Peyer's patch (tissue), 4 donors: ENCODE measurements at regions not wholly inside any gene's neighbourhood (a gene's known extent, or its start where the extent isn't known, plus 50 kb on each side); places are given as distances from the start of the nearest gene placed in this dataset.

ENCODE experiments used
- DNase-seq, 3 donors: peaks; one replicate each; pipeline ENCODE4 v3.0.0-alpha.2; 2017 to 2019
- H3K27ac ChIP-seq, 4 donors: fragments of 200-600 bp; sonication (generic); one replicate each; pipeline ENCODE4 v1.5.1; 2016 to 2019
- H3K27me3 ChIP-seq, 2 donors: fragments of 200-600 bp; sonication (generic); one replicate each; pipeline ENCODE4 v1.5.1; 2019
- H3K36me3 ChIP-seq, 3 donors: fragments of 200-600 bp; sonication (generic); one replicate each; pipeline ENCODE4 v1.5.1; 2016 to 2019
- H3K4me1 ChIP-seq, 4 donors: fragments of 200-600 bp; sonication (generic); one replicate each; pipeline ENCODE4 v1.5.1; 2016 to 2019
- H3K4me3 ChIP-seq, 4 donors: fragments of 200-600 bp; sonication (generic); 1 replicate in 3 of 4; 2 replicates in 1 of 4; pipeline ENCODE4 v1.5.1; 2016 to 2019; ENCODE audit warnings: mild to moderate bottlenecking in 1 of 4
- H3K9me3 ChIP-seq, 4 donors: fragments of 200-600 bp; sonication (generic); one replicate each; pipeline ENCODE4 v1.5.1; 2016 to 2019; ENCODE audit warnings: mild to moderate bottlenecking in 1 of 4
- POLR2A ChIP-seq, 2 donors: fragments of 450-650 bp; IDR thresholded peaks; one replicate each; pipeline ENCODE4 v1.5.1; 2017; ENCODE audit warnings: antibody characterized with exemption in 2 of 2, mild to moderate bottlenecking in 2 of 2, moderate library complexity in 2 of 2
- TF ChIP-seq, protein P1 (sequence below), 6 experiments: fragments of 450-650 bp in 4 of 6; fragments of 200-600 bp in 2 of 6; sonication (generic) in 1 of 6; IDR thresholded peaks; one replicate each; pipeline ENCODE4 v1.5.1; 2017 to 2019; ENCODE audit warnings: antibody characterized with exemption in 6 of 6, mild to moderate bottlenecking in 3 of 6, moderate library complexity in 1 of 6

DNA sequence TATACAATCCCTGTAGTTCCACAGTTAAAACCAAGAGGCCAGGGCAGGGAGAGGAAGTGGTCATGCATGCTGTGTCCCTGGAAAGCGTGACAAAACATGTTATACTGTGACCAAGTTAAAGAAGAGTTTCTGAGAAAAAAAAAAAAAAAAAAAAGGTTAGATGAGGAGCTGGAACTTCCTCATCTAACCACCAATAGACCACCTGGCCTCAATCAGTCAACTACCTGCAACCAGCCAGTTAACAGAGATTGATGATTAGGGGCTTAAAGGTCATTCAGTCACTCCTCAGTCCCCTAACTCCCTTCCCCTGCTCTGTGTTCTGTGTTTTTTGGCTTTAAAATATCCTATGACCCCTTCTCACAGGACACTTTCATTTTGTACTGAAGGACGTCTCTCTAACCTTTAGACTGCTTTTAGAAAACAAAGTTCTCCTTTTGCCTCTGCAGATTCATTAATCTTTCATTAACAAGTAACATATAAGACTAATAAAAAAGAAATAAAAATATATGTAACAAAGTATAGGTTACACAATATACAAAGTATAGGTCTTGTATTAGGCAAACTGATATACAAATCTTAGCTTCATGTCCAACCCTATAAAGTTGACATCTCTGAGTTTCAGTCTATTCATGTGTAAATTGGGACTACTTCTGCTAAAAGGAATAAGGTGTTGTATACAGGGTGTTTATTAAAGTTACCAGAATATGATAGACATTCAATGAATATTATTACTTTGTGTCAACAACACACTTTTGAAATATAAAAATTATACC lies 179.1 kb upstream of the NDST4 start:
- Histone ChIP-seq H3K27ac (no peak overlapping the region), H3K4me1 (no peaks in the 10 kb centered on the region), H3K36me3 (no peaks in the 10 kb centered on the region), H3K4me3 (no peak overlapping the region), H3K9me3 (no peaks in the 10 kb centered on the region), H3K27me3 (no peaks in the 10 kb centered on the region)
- no peak for DNase-seq
- no peak for TF ChIP-seq POLR2A (IDR thresholded peaks at IDR 0.05)
- TF ChIP-seq, protein P1, sequence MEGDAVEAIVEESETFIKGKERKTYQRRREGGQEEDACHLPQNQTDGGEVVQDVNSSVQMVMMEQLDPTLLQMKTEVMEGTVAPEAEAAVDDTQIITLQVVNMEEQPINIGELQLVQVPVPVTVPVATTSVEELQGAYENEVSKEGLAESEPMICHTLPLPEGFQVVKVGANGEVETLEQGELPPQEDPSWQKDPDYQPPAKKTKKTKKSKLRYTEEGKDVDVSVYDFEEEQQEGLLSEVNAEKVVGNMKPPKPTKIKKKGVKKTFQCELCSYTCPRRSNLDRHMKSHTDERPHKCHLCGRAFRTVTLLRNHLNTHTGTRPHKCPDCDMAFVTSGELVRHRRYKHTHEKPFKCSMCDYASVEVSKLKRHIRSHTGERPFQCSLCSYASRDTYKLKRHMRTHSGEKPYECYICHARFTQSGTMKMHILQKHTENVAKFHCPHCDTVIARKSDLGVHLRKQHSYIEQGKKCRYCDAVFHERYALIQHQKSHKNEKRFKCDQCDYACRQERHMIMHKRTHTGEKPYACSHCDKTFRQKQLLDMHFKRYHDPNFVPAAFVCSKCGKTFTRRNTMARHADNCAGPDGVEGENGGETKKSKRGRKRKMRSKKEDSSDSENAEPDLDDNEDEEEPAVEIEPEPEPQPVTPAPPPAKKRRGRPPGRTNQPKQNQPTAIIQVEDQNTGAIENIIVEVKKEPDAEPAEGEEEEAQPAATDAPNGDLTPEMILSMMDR (IDR thresholded peaks at IDR 0.05): no peak

DNA sequence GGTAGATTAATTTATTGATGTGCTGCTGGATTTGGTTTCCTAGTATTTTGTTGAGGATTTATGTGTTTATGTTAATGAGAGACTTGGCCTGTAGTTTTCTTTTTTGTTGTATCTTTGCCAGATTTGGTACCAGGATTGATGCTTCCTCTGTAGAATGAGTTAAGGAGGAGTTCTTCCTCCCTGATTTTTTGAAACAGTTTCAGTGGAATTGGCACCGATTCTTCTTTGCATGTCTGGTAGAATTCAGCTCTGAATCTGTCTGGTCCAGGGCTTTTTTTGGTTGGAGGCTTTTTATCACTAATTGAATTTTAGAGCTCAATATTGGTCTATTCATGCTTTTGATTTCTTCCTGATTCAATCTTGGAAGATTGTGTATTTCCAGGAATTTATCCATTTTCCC lies 174.0 kb upstream of the NDST4 start:
- Histone ChIP-seq H3K9me3 (no peaks in the 10 kb centered on the region), H3K27me3 (no peaks in the 10 kb centered on the region), H3K36me3 (no peaks in the 10 kb centered on the region), H3K4me1 (no peaks in the 10 kb centered on the region), H3K4me3 (no peak overlapping the region), H3K27ac (no peak overlapping the region)
- TF ChIP-seq, protein P1 (IDR thresholded peaks at IDR 0.05): no peak
- no peak for TF ChIP-seq POLR2A (IDR thresholded peaks at IDR 0.05)
- no peak for DNase-seq

DNA sequence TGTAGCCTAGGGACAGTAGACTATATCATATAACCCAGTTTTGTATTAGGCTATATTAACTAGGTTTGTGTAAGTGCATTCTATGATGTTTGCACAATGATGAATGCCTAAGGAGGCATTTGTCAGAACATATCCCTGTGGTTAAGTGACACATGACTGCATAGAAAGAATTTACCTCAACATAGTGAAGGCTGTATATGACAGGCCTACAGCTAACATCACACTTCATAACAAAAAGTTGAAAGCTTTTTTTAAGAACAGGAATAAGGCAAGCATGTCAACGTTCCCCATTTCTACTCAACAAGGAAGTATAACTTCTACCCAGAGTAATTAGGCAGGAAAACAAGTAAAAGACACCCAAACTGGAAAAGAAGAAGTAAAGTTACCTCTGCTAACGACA lies 165.9 kb upstream of the NDST4 start:
- Histone ChIP-seq H3K4me3 (no peak overlapping the region), H3K36me3 (no peaks in the 10 kb centered on the region), H3K27ac (no peak overlapping the region), H3K4me1 (no peaks in the 10 kb centered on the region), H3K9me3 (no peaks in the 10 kb centered on the region), H3K27me3 (no peaks in the 10 kb centered on the region)
- no peak for TF ChIP-seq POLR2A (IDR thresholded peaks at IDR 0.05)
- TF ChIP-seq, protein P1 (IDR thresholded peaks at IDR 0.05): no peak
- no peak for DNase-seq

DNA sequence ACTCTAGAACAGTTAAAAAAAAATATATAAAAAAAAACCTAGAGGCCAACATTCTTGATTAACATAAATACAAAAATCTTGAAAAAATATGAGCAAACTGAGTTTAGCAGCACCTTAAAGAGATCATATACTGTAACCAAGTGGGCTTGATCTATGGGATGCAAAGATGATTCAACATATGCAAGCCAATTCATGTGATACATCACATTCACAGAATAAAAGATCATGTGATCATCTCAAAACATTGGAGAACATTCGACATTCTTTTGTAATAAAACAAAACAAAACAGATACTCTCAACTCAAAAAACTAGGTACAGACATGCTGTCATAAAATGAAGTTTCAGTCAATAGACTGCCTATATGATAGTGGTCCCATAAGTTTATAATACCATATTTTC lies 165.4 kb upstream of the NDST4 start:
- no peaks in the 10 kb centered on the region for H3K9me3 ChIP-seq
- H3K4me3 ChIP-seq: no peak overlapping the region
- no peaks in the 10 kb centered on the region for H3K27me3 ChIP-seq
- DNase-seq: no peak
- no peaks in the 10 kb centered on the region for H3K36me3 ChIP-seq
- TF ChIP-seq POLR2A (IDR thresholded peaks at IDR 0.05): no peak
- TF ChIP-seq, protein P1 (IDR thresholded peaks at IDR 0.05): no peak
- H3K27ac ChIP-seq: no peak overlapping the region
- no peaks in the 10 kb centered on the region for H3K4me1 ChIP-seq

DNA sequence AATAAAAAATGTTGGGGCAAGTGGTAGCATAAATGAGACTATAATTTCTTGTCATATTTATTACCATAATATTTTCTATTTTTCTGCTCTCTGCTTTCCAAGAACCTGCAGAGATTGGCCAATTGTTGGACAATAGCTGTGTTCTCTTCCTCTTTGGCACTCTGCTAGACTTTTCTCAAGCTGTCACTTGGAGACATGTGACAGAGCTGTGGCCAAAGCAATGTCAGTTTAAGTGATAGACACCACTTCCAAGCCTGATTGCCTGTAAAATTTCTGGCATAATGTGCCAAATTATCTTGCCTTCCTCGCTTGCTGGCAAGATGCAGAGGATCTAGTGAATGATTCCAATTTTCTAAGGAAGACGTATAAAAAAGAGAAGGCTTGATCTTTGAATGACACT lies 162.2 kb upstream of the NDST4 start:
- no peaks in the 10 kb centered on the region for H3K27me3 ChIP-seq
- DNase-seq: no peak
- TF ChIP-seq POLR2A (IDR thresholded peaks at IDR 0.05): no peak
- TF ChIP-seq, protein P1 (IDR thresholded peaks at IDR 0.05): no peak
- no peaks in the 10 kb centered on the region for H3K9me3 ChIP-seq
- H3K4me3 ChIP-seq: no peak overlapping the region
- no peak overlapping the region for H3K27ac ChIP-seq
- H3K36me3 ChIP-seq: no peaks in the 10 kb centered on the region
- H3K4me1 ChIP-seq: no peaks in the 10 kb centered on the region
